GM12878 (cell line): ENCODE measurements at regions not wholly inside any gene's neighbourhood (a gene's known extent, or its start where the extent isn't known, plus 50 kb on each side); places are given as distances from the start of the nearest gene placed in this dataset.

Experiments
- ATAC-seq: fragments of 200-7000 bp; cut with Tn5 transposase; 3 replicates; pipeline ENCODE4 v1.9.1; 2020; ENCODE audit warnings: mild to moderate bottlenecking, moderate library complexity
- BruUV-seq: library from RNA; stranded (reverse); fragments of 400-500 nt; replicated peaks from 2 replicates; lab custom pipeline; 2021; lab: Mats Ljungman, UMichigan
- CTCF ChIA-PET: fragments of 300-600 bp; sonication (Branson Sonifier 250); formaldehyde crosslinking; extraction: SDS; loops from one replicate; lab custom pipeline; 2021; ENCODE audit warnings: inconsistent platforms; lab: Yijun Ruan, JAX
- POLR2A ChIA-PET: fragments of 350-600 bp; formaldehyde crosslinking; extraction: SDS; loops from one replicate; lab custom pipeline; 2021; ENCODE audit warnings: inconsistent platforms; lab: Charles Lee
- RAD21 ChIA-PET: fragments of 300-600 bp; sonication (Branson Sonifier 250); formaldehyde crosslinking; loops from one replicate; lab custom pipeline; 2023; ENCODE audit warnings: antibody characterized with exemption; ENCODE audit not compliant: unreplicated experiment; lab: Charles Lee
- SMC1A ChIA-PET: fragments of 300-600 bp; sonication (Branson Sonifier 250); formaldehyde crosslinking; loops from one replicate; lab custom pipeline; 2023; ENCODE audit not compliant: unreplicated experiment, uncharacterized antibody; lab: Charles Lee
- DNase-seq: peaks from one replicate; pipeline ENCODE4 v3.0.0-alpha.2; 2011; ENCODE audit warnings: low read depth, low spot score
- FAIRE-seq: peaks from 3 replicates; lab custom pipeline; 2011; peaks lifted over from hg19 to GRCh38; lab: Jason Lieb, UNC
- H2AFZ ChIP-seq: 2 replicates; pipeline ENCODE4 v1.6.0; 2011; ENCODE audit warnings: low read depth, low read length, control low read depth; ENCODE audit not compliant: control insufficient read depth
- H3K27ac ChIP-seq: 2 replicates; pipeline ENCODE4 v1.5.1; 2011; ENCODE audit warnings: control low read depth; ENCODE audit not compliant: control insufficient read depth, insufficient read depth
- H3K27me3 ChIP-seq, 2 experiments: replicated peaks in 1 of 2; 2 replicates each; pipeline versions ENCODE4 v1.6.0 to v1.6.1; 2011; ENCODE audit warnings: low read length in 1 of 2; ENCODE audit not compliant: control insufficient read depth in 2 of 2, insufficient read depth in 2 of 2
- H3K36me3 ChIP-seq, 2 experiments: 2 replicates each; pipeline ENCODE4 v1.5.1; 2011; ENCODE audit warnings: low read length in 1 of 2; ENCODE audit not compliant: control insufficient read depth in 2 of 2, insufficient read depth in 2 of 2
- H3K4me1 ChIP-seq: 2 replicates; pipeline ENCODE4 v1.6.1; 2011; ENCODE audit warnings: mild to moderate bottlenecking, low read length, moderate library complexity, mixed read lengths; ENCODE audit not compliant: control insufficient read depth, insufficient read depth
- H3K4me2 ChIP-seq: 2 replicates; pipeline ENCODE4 v1.6.0; 2011; ENCODE audit warnings: control low read depth; ENCODE audit not compliant: control insufficient read depth, insufficient read depth
- H3K4me3 ChIP-seq: fragments of 200-600 bp; sonication (generic); 2 replicates; pipeline ENCODE4 v1.5.1; 2016
- H3K79me2 ChIP-seq: 2 replicates; pipeline ENCODE4 v1.6.0; 2011; ENCODE audit warnings: low read length; ENCODE audit not compliant: control insufficient read depth, insufficient read depth
- H3K9ac ChIP-seq: 2 replicates; pipeline ENCODE4 v1.8.0; 2011; ENCODE audit warnings: low read length, control low read depth, mixed read lengths; ENCODE audit not compliant: control insufficient read depth, insufficient read depth
- H3K9me3 ChIP-seq: replicated peaks from 3 replicates; pipeline ENCODE4 v1.5.1; 2011; ENCODE audit warnings: mild to moderate bottlenecking, low read length; ENCODE audit not compliant: control insufficient read depth, insufficient read depth
- H4K20me1 ChIP-seq: 2 replicates; pipeline ENCODE4 v1.6.0; 2011; ENCODE audit not compliant: control insufficient read depth, insufficient read depth
- BMI1 ChIP-seq: fragments of 450-650 bp; IDR thresholded peaks from 2 replicates; pipeline ENCODE4 v1.6.1; 2016; ENCODE audit warnings: mild to moderate bottlenecking, moderate library complexity, borderline replicate concordance
- CBX5 ChIP-seq: sonication (generic); IDR thresholded peaks from 2 replicates; pipeline ENCODE4 v1.6.1; 2016; ENCODE audit warnings: low read depth, moderate library complexity, mild to moderate bottlenecking, inconsistent platforms
- DPF2 ChIP-seq: fragments of 450-650 bp; IDR thresholded peaks from 2 replicates; pipeline ENCODE4 v1.6.1; 2017; ENCODE audit warnings: mild to moderate bottlenecking
- ESRRA ChIP-seq: IDR thresholded peaks from 2 replicates; pipeline ENCODE4 v1.6.1; 2012; ENCODE audit warnings: mild to moderate bottlenecking, low read length, improper control_type of control experiment
- ETV6 ChIP-seq, 2 experiments: fragments of 450-650 bp in 1 of 2; IDR thresholded peaks in 1 of 2; conservative IDR thresholded peaks in 1 of 2; 2 replicates each; pipeline ENCODE4 v1.6.1; 2014; ENCODE audit warnings: antibody characterized with exemption in 1 of 2, borderline replicate concordance in 1 of 2, low read depth in 1 of 2, mild to moderate bottlenecking in 1 of 2, moderate library complexity in 1 of 2
- HDAC6 ChIP-seq: fragments of 200-600 bp; sonication (generic); IDR thresholded peaks from one replicate; pipeline ENCODE4 v1.8.0; 2017; ENCODE audit warnings: antibody characterized with exemption; ENCODE audit not compliant: unreplicated experiment
- MYB ChIP-seq: fragments of 150-350 bp; IDR thresholded peaks from 2 replicates; pipeline ENCODE4 v1.6.1; 2014; ENCODE audit warnings: mild to moderate bottlenecking, low read depth, low read length, borderline replicate concordance
- NBN ChIP-seq: fragments of 450-650 bp; IDR thresholded peaks from 2 replicates; pipeline ENCODE4 v1.6.1; 2016
- POLR2AphosphoS5 ChIP-seq: IDR thresholded peaks from 2 replicates; pipeline ENCODE4 v1.6.1; 2011; ENCODE audit warnings: mild to moderate bottlenecking, low read length, inconsistent platforms
- RELB ChIP-seq: fragments of 450-650 bp; IDR thresholded peaks from 2 replicates; pipeline ENCODE4 v1.6.1; 2017; ENCODE audit warnings: low read depth, mild to moderate bottlenecking, moderate library complexity
- RFX5 ChIP-seq: IDR thresholded peaks from 2 replicates; pipeline ENCODE4 v1.6.1; 2011; ENCODE audit warnings: low read depth, low read length, improper control_type of control experiment
- SMAD5 ChIP-seq: IDR thresholded peaks from 2 replicates; pipeline ENCODE4 v1.6.1; 2016; ENCODE audit warnings: antibody characterized with exemption, low read depth
- SMARCA5 ChIP-seq: fragments of 450-650 bp; IDR thresholded peaks from 2 replicates; pipeline ENCODE4 v1.6.1; 2017; ENCODE audit warnings: mild to moderate bottlenecking
- SREBF2 ChIP-seq: IDR thresholded peaks from 2 replicates; pipeline ENCODE4 v1.6.1; 2012; ENCODE audit warnings: mild to moderate bottlenecking, low read length
- WRNIP1 ChIP-seq: IDR thresholded peaks from 2 replicates; pipeline ENCODE4 v1.6.1; 2011; ENCODE audit warnings: low read depth, low read length, improper control_type of control experiment, borderline replicate concordance
- ZNF384 ChIP-seq: IDR thresholded peaks from 2 replicates; pipeline ENCODE4 v1.6.1; 2012; ENCODE audit warnings: low read depth, mild to moderate bottlenecking, low read length, improper control_type of control experiment, borderline replicate concordance
- ZNF687 ChIP-seq: fragments of 450-650 bp; IDR thresholded peaks from 2 replicates; pipeline ENCODE4 v1.6.1; 2017; ENCODE audit warnings: mild to moderate bottlenecking, moderate library complexity
- WGBS: methylation state at CpG from one replicate; pipeline ENCODE4 v1.1.6; 2016; ENCODE audit warnings: low lambda C conversion rate; ENCODE audit not compliant: insufficient replicate concordance, insufficient coverage; ENCODE audit errors: missing lambda C conversion rate; 5-methylcytosine and 5-hydroxymethylcytosine counted together
- in situ Hi-C: fragments of 300-500 bp; cut with MboI; formaldehyde crosslinking; loops from 9 replicates; pipeline ENCODE4 v1.14.3; 2018; ENCODE audit warnings: mixed read lengths
- intact Hi-C: fragments of 100-400 bp; cut with micrococcal nuclease; formaldehyde crosslinking; loops from one replicate; pipeline ENCODE4 v1.14.2; 2022; ENCODE audit not compliant: unreplicated experiment
- TF ChIP-seq, protein P1 (sequence below): IDR thresholded peaks from 2 replicates; pipeline ENCODE4 v1.6.1; 2012; ENCODE audit warnings: low read depth, low read length, improper control_type of control experiment
- TF ChIP-seq, protein P2 (sequence below): fragments of 450-650 bp; IDR thresholded peaks from 2 replicates; pipeline ENCODE4 v1.6.1; 2014; ENCODE audit warnings: mild to moderate bottlenecking

GRCh38 chr4:176593943-176594342 is 198.8 kb downstream of the VEGFC start (continued):
- TF ChIP-seq ZNF687 (no peak), CBX5 (no peak), NBN (no peak), WRNIP1 (no peak), RFX5 (no peak), DPF2 (no peak), MYB (no peak)
- TF ChIP-seq, protein P1, sequence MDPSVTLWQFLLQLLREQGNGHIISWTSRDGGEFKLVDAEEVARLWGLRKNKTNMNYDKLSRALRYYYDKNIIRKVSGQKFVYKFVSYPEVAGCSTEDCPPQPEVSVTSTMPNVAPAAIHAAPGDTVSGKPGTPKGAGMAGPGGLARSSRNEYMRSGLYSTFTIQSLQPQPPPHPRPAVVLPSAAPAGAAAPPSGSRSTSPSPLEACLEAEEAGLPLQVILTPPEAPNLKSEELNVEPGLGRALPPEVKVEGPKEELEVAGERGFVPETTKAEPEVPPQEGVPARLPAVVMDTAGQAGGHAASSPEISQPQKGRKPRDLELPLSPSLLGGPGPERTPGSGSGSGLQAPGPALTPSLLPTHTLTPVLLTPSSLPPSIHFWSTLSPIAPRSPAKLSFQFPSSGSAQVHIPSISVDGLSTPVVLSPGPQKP: no peak

GRCh38 chr4:176595257-176595656 is 197.5 kb downstream of the VEGFC start:
- Histone ChIP-seq H3K4me1 (no peaks in the 10 kb centered on the region), H3K79me2 (no peaks in the 10 kb centered on the region), H3K4me3 (no peak overlapping the region), H3K9me3 (no peaks in the 10 kb centered on the region), H4K20me1 (no peaks in the 10 kb centered on the region), H3K36me3 (no peaks in the 10 kb centered on the region), H2AFZ (no peak overlapping the region), H3K27ac (no peak overlapping the region), H3K27me3 (no peaks in the 10 kb centered on the region; a peak in 1 of 4 replicates), H3K4me2 (no peak overlapping the region), H3K9ac (no peak overlapping the region)
- ChIA-PET CTCF (no interaction called here), RAD21 (no interaction called here), SMC1A (no interaction called here), POLR2A (no interaction called here)
- intact Hi-C loops (no loop called here), in situ Hi-C loops (no loop called here)
- WGBS: 0% methylated on average over 1 of the region's 1 CpG
- no peak for DNase-seq
- no peak for ATAC-seq
- BruUV-seq: no TSS peak
- no peak for FAIRE-seq
- no peak for TF ChIP-seq BMI1
- no peak for TF ChIP-seq RELB
- no peak for TF ChIP-seq SMAD5
- no peak for TF ChIP-seq ZNF384
- TF ChIP-seq HDAC6: no peak
- no peak for TF ChIP-seq SMARCA5
- TF ChIP-seq, protein P2, sequence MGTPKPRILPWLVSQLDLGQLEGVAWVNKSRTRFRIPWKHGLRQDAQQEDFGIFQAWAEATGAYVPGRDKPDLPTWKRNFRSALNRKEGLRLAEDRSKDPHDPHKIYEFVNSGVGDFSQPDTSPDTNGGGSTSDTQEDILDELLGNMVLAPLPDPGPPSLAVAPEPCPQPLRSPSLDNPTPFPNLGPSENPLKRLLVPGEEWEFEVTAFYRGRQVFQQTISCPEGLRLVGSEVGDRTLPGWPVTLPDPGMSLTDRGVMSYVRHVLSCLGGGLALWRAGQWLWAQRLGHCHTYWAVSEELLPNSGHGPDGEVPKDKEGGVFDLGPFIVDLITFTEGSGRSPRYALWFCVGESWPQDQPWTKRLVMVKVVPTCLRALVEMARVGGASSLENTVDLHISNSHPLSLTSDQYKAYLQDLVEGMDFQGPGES: no peak
- TF ChIP-seq ESRRA: no peak
- no peak for TF ChIP-seq SREBF2
- TF ChIP-seq POLR2AphosphoS5: no peak
- no peak for TF ChIP-seq ETV6 (conservative IDR thresholded peaks at IDR 0.05 in 1 of 2, IDR thresholded peaks at IDR 0.05 in 1 of 2; ENCODE audit: borderline replicate concordance in 1 of 2, low read depth in 1 of 2)
